ENCODE measurements at regions not wholly inside any gene's neighbourhood (a gene's known extent, or its start where the extent isn't known, plus 50 kb on each side); places are given as distances from the start of the nearest gene placed in this dataset.

DNA sequence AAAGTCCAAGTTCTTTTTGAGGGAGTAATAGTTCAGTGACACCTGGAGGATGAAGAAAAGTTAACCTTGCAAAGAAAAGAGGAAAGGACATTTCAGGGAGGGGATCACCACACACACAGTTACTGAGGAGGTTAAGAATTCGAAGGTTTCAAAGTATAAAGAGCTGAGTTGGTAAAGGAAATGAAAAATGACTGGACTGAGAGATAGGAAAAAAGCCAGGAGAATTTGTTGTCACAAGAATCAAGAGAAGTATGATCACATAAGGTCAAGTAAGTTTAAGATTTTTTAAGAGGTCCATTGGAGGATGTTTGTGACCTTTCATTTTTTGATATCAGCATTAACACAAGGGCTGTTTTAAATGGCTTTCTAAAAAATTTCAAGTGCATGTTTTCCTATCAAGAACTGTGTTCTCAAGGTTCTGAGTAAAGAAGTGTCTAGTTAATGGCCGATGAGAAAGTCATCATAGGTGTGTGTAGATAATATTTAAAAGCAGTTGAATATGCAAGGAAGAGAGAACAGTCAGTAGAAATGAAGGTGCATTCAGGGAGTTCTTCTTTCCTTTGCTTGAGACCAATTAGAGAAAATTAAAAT is 189.2 kb upstream of the RBMS3 start:
- Histone ChIP-seq H3K4me3 (ENCODE audit: low read depth, low read length) (no peak overlapping the region), H3K27me3 (ENCODE audit: control insufficient read depth, insufficient read depth, low read length) (no peaks in the 10 kb centered on the region), H3K36me3 (ENCODE audit: control insufficient read depth, insufficient read depth, low read length) (no peaks in the 10 kb centered on the region)
- no peak for DNase-seq (ENCODE audit: low read depth)
- POLR2A ChIA-PET = no interaction called here
- CTCF ChIA-PET = no interaction called here
- TF ChIP-seq, protein P1, sequence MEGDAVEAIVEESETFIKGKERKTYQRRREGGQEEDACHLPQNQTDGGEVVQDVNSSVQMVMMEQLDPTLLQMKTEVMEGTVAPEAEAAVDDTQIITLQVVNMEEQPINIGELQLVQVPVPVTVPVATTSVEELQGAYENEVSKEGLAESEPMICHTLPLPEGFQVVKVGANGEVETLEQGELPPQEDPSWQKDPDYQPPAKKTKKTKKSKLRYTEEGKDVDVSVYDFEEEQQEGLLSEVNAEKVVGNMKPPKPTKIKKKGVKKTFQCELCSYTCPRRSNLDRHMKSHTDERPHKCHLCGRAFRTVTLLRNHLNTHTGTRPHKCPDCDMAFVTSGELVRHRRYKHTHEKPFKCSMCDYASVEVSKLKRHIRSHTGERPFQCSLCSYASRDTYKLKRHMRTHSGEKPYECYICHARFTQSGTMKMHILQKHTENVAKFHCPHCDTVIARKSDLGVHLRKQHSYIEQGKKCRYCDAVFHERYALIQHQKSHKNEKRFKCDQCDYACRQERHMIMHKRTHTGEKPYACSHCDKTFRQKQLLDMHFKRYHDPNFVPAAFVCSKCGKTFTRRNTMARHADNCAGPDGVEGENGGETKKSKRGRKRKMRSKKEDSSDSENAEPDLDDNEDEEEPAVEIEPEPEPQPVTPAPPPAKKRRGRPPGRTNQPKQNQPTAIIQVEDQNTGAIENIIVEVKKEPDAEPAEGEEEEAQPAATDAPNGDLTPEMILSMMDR (IDR thresholded peaks at IDR 0.05; ENCODE audit: insufficient read depth, low read depth, low read length) = no peak

DNA sequence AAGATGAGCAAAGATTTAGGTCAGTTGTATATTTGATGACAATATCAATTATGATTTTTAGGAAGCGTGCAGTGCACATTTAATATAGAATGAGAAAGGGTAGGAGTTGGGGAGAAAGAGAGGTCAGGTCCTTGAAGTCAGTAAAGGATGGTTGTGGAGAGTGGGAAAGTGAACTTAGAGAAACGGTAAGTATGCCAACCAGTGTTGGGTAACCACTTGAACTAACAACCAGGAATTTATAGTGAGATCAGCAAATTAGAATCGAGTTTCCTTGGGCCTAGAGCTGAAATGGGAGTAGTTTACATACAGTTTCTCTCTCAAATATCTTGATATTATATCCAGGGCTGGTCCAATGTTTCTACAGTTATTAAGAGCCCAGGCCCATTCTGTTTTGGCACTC is 188.5 kb upstream of the RBMS3 start:
- Histone ChIP-seq H3K4me3 (ENCODE audit: low read depth, low read length) (no peak overlapping the region), H3K36me3 (ENCODE audit: control insufficient read depth, insufficient read depth, low read length) (no peaks in the 10 kb centered on the region), H3K27me3 (ENCODE audit: control insufficient read depth, insufficient read depth, low read length) (no peaks in the 10 kb centered on the region)
- TF ChIP-seq, protein P1 (IDR thresholded peaks at IDR 0.05; ENCODE audit: insufficient read depth, low read depth, low read length) = no peak
- ChIA-PET POLR2A (no interaction called here), CTCF (no interaction called here)
- no peak for DNase-seq (ENCODE audit: low read depth)

DNA sequence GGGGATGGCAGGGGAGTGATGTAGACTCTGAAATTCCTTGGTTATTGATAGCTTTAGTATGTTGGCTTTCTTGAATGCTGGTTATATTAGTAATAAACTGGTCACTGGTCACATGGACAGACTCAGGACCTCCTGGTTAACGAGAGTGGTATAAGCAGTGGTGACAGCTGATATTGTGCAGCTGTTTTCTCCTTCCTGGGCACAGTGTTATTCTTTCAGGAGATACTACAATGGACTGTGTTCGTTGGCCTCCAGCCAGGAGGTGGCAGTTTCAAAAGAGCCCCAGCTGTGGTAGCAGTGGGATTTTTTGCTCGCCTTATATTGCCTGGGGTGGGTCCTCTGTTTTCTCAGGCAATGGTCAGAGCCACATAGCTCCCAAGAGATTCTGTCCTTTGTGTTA is 181.6 kb upstream of the RBMS3 start:
- H3K36me3 ChIP-seq (ENCODE audit: control insufficient read depth, insufficient read depth, low read length) = no peaks in the 10 kb centered on the region
- POLR2A ChIA-PET = no interaction called here
- TF ChIP-seq, protein P1 (IDR thresholded peaks at IDR 0.05; ENCODE audit: insufficient read depth, low read depth, low read length) = no peak
- DNase-seq (ENCODE audit: low read depth) = no peak
- H3K27me3 ChIP-seq (ENCODE audit: control insufficient read depth, insufficient read depth, low read length) = 0 out of 2 replicates have a peak, but pooled peaks cover 2% of the 10 kb centered on the region
- CTCF ChIA-PET = interaction anchor here (0.6 to 1.0 kb wide), 2 partner anchors 14 to 143 kb away, joined by 3 to 4 read pairs; no protein-coding TSS in a partner anchor
- no peak overlapping the region for H3K4me3 ChIP-seq (ENCODE audit: low read depth, low read length)

DNA sequence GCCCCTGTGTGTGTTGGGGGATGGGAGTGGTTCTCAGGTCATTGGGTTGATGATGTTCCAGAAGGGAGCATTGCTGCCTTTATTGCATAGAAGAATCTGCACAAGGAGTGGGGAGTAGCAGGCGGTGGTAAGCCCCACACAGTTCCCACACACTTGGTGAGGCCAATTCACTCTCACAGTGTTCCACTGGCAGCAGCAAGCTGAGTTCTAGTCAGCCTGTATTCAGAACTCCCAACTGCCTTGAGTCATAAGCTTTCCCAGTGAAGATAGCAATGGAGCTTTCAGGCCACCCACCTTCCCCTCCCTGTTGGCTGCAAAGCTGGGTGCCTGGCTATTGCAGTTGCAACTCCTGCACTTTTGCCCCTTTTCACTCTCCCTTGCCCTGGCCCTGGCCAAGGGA is 181.1 kb upstream of the RBMS3 start:
- TF ChIP-seq, protein P1 (IDR thresholded peaks at IDR 0.05; ENCODE audit: insufficient read depth, low read depth, low read length) = no peak
- no peak for DNase-seq (ENCODE audit: low read depth)
- H3K4me3 ChIP-seq (ENCODE audit: low read depth, low read length) = no peak overlapping the region
- no peaks in the 10 kb centered on the region for H3K36me3 ChIP-seq (ENCODE audit: control insufficient read depth, insufficient read depth, low read length)
- ChIA-PET POLR2A (no interaction called here), CTCF (no interaction called here)
- H3K27me3 ChIP-seq (ENCODE audit: control insufficient read depth, insufficient read depth, low read length) = 0 out of 2 replicates have a peak, but pooled peaks cover 2% of the 10 kb centered on the region

DNA sequence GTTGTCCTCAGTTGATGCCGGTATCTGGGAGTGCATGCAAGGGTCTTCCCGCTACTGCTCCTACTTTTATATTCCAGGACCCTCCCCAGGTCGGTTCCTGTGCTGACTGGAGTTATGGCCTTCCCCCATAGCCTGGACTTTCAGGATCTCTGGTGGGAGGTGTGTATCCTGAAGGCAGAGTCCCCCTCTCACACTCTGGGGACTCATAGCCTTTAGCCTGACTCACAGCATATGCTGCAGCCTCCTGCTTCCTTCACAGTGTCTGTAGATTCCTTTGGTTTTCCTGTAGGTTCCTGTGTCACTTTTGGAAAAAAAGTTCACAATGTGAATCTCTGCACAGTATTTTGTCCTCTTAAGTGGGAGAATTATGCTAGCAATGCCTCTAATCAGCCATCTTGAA is 180.6 kb upstream of the RBMS3 start:
- Histone ChIP-seq H3K36me3 (ENCODE audit: control insufficient read depth, insufficient read depth, low read length) (no peaks in the 10 kb centered on the region), H3K27me3 (ENCODE audit: control insufficient read depth, insufficient read depth, low read length) (0 out of 2 replicates have a peak, but pooled peaks cover 2% of the 10 kb centered on the region), H3K4me3 (ENCODE audit: low read depth, low read length) (no peak overlapping the region)
- CTCF ChIA-PET = no interaction called here
- no peak for DNase-seq (ENCODE audit: low read depth)
- POLR2A ChIA-PET = no interaction called here
- TF ChIP-seq, protein P1 (IDR thresholded peaks at IDR 0.05; ENCODE audit: insufficient read depth, low read depth, low read length) = no peak

Data from BJ (cell line).